HG03159 (cell line): ENCODE measurements at regions not wholly inside any gene's neighbourhood (a gene's known extent, or its start where the extent isn't known, plus 50 kb on each side); places are given as distances from the start of the nearest gene placed in this dataset.

ENCODE experiments used
- ATAC-seq: cut with Tn5 transposase; IDR thresholded peaks from one replicate; pipeline ENCODE4 v1.9.1; 2021; ENCODE audit warnings: mild to moderate bottlenecking, moderate library complexity; ENCODE audit not compliant: unreplicated experiment

GRCh38 chr2:234308813-234309195 is 188.1 kb downstream of the ARL4C start:
- ATAC-seq, result peak; percentile 90

DNA sequence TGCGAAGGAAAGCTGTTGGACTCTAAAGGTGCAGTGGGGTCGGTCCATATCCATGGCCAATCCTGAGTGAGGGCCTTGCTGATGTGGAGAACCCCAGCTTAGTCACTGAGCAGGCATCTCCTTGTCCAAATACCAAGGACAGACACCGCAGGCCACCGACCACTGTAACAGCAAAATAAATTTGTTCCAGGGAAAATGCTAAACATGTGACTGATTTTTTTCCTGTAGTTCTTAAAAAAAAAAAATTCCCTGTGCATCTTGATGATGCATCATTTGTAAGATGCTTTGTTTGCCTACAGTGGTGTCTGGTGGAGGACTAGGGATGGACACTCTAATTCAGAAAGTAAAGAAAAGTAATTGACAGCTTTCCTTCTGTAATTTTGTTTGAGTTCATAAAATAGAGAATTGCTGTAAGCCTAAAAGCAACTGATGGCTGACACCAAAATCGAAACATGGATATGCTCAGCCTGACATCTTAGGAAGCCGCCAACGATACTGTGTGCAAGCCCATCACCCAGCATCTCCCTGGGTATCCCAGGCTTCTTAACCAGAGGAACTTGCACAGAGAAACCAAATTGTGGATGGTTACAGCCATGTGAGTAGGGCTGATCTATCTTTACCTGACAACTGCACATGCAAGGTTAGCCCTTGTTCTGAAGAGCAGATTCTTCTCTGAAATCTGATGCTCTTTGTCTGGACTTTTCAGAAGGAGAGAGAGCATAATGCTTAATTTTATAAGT is 188.6 kb downstream of the ARL4C start:
- peak; percentile 6 for ATAC-seq

GRCh38 chr2:234307322-234307961 is 189.4 kb downstream of the ARL4C start:
- ATAC-seq, result no peak

DNA sequence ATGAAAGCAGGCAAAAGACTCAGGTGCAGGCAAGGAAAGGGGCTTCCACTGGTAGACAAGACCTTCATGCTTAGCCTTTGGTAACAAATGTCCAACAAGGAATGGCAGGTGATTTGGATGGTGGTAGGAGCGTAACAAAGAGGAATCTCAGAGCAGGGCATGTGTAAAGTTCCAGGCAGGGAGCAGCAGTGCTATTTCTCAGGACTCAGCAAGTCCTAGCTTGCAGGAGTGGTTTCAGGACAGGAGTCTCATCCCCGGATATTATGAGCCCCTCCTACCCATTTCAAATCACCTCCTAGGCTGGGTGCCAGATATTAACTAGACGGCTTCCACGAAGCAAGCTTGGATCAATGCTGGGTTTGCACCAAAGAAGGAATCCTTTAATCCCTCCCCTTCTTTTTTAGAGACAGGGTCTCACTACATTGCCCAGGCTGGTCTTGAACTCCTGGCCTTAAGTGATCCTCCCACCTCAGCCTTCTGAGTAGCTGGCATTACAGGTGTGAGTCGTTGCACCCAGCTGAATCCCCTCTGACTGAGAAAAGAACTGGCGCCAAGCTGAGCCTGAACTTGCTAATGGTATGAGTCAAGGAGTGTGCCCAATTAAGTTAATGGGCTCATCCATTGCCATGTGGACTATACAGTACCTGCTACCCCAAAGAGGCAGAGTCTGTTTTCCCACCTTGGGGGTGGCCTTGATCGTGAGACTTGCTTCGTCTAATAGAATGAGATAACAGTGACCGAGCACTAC is 190.3 kb downstream of the ARL4C start:
- ATAC-seq, result no peak

DNA sequence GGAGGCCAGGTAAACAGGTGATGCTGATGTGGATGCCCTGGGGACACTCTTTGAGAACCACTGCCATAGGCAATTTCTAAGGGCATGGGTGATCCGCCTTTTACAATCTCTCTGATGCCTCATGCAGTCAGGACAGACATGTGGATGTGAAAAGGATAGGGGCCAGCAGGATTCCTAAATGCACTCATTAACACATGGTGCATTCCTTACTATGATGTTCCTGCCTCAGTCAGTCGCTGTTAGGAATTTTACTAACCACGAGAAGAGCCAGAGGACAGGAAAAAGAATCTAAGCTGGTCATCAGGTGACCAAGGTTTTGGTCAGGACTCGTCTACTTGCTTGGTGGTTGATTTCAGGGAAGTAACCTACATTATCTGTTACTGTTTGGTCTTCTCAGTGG is 191.0 kb downstream of the ARL4C start:
- no peak for ATAC-seq

- no peak for ATAC-seq
These were observed 191.9 kb downstream of the ARL4C start for GRCh38 chr2:234304950-234305349.

- ATAC-seq, result no peak
These were observed 194.3 kb downstream of the ARL4C start for GRCh38 chr2:234302664-234302991.

DNA sequence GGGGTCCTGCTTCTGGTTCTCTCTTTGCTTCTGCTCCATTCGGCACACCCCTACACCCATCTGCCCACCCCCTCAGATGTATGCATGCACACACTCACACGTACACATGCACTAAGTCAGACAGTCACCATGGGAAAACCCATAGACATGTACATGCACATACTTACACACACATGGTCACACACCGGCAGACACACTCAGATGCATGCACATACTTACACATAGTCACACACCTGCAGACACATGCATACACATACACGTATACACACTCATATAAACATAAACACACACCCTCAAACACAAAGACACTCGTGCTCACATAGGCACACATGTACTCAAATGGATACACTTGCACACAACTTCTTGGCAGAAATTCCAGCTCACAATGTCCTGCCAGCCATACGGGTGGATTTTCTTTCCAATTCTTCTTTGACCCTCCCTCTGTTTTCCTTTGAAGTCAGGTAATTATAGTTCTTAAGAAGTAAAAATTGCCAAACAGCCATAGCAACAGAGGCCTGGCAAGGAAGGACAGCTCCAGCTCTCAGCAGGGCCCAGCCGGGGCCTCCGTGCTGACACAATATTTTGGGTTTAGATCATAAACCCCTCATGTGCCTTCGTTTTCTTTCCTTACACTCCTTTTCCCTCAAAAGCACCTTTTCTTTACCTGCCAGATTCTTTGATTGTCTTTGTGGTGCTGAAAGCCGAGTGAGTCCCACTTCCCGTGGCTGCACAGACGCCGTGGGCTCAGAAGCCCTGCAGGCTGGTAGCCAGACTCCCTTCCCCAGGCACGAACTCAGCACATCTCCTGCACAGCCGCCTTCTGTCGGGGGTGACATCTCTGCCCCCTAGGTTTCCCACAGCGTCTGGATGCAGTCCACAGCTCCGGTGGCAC is 195.7 kb downstream of the ARL4C start:
- ATAC-seq, result no peak

- ATAC-seq, result no peak
These were observed 196.4 kb downstream of the ARL4C start for GRCh38 chr2:234300391-234300925.

DNA sequence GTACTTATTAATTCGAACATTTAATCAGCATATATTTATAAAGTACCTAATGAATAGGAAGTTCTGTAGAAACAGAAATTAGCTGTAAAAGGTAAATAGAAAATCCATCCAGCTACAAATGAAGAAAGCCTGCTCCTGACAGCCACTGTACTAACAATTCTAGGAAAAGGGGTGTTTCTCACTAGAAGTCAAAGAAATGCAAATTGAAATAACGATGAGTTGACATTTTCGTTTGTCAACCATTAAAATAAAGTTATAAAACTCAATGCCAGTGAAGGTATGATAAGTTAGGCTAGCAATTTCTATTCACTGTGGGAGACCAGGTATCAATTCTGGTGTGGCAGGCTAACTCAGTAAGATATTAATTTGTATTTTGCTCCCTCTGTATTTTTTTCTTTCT is 198.0 kb downstream of the ARL4C start:
- no peak for ATAC-seq

- ATAC-seq, result no peak
These were observed 199.9 kb downstream of the ARL4C start for GRCh38 chr2:234296991-234297390.

DNA sequence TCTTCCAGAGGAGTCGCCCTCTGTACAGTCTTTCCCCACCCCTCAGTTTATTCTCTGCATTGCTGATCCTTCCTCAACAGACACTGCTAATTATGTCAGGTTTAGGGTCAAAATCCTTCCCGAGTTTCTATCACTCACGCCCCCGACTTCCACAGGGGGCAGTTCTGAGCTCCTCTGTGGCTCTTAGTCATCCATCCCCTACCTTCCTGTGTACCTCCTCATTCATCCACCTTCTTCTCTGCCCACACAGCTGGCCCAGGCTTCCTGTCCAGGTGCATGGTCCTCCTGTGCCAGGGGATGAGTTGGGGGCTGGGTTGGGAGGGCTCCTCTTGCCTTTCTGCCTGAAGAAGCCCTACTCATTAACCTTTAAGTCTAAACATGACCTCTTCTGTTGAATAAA is 202.9 kb downstream of the ARL4C start:
- ATAC-seq, result no peak

DNA sequence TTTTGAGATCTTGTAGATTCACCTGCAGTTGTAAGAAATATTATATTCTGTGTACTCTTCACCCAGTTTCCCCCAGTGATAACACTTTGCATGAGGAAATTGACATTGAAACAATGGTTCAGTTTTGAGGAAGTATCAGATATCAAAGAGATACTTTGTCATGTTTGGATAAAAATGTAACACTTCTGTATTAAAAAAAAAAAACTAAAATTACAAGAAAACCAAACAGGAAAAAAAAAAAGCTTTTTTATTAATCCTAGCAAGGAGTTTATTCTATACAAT is 204.0 kb downstream of the ARL4C start:
- ATAC-seq, result peak; percentile 3

GRCh38 chr2:234292205-234292961 is 204.5 kb downstream of the ARL4C start:
- ATAC-seq, result peak; percentile 60

DNA sequence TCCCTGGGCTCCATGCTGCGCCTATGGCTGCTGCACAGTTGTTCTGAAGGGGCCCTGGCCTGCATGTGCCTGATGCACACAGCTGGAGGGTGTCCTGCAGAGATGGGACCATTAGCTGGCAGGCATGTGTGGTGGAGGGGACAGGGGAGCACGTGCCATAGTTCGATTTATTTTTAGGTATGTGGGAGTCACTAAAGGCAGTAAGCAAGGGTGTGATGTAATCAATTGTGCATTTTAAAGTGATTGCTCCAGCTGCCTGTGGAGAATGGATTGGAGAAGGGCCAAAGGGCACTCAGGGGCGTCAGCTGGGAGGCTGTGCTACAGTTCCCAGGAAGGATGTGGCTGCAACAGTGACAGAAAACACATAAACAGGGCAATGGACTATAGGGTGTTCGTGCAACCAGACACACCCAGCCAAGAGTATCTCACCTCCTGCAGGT is 205.1 kb downstream of the ARL4C start:
- ATAC-seq, result peak; percentile 18

DNA sequence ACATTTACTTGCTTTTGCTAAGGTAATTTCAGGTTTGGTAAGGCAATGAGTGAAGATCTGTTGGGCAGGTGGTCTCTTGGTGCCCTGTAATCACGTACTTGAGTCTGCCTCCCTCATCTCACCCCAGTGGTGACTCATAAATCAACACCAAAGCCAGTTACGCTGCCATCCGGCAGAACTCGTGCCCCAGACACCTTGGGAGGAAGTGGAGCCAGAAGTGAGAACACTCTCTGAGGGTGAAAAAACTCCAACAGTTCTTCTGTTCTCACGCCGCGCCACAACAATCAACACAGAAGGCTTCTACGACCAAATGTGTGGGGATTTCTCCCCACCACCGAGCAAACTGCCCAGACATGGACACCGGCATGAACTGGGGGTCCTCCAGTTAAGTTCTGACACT is 206.2 kb downstream of the ARL4C start:
- peak; percentile 67 for ATAC-seq

DNA sequence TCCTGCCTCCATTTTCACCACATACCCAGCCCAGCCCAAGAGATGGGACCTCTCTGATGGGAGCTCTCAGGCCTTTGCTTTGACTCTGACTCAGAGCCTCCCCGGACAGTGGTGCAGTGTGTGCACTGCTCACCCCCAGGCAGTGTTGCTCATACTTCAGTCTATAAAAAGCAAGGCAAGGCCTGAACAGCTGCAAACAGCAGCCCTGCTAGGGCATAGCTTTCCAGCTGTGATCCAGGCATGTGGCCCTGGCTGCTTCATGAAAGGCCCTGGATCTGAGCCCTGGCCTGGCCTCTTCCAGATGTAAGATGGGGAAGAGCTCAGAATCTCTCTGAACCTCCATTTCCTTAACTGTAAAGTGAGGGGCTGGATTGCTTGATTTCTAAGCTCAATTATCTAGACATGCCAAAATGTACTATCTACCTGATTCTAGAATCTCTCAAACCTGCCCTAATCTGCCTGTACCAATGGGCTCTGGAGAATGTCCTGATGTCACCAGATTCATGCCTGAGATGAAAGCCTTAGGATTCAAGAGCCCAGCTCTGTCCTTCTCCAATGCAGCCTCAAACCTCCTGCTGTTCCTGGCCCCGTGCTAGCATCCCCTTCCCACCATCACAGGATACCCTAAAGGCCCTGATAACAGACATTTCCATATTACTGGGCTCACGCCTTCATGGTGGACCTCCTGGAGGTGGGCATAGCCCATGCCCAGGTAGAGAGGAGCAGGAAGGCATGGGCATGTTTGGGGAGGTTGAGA is 206.9 kb downstream of the ARL4C start:
- no peak for ATAC-seq

DNA sequence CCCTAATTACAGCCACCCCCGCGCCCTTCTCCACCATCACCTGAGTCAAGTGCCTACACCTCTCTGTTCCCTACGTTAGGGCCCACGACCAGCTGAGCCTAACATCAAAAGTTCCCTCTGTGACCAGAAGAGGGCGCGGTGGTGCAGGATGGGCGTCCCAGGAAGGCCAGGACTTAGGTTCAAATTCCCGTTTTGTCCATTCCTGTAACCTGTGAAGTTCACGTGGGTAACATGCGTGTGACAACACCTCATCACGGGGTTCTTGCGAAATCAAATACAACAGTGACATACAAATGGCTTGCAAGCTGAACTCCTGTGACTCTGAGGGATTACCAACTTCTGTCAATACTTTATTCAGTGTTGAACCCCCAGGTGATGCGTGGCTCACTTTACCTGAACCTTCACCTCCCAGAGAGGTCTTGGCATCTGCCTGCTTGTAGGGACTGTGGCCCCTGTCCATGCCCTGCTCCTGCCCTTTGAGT is 207.9 kb downstream of the ARL4C start:
- no peak for ATAC-seq

GRCh38 chr2:234287650-234288049 is 209.2 kb downstream of the ARL4C start:
- no peak for ATAC-seq
